Lung (tissue), 11 donors: ENCODE measurements at regions not wholly inside any gene's neighbourhood (a gene's known extent, or its start where the extent isn't known, plus 50 kb on each side); places are given as distances from the start of the nearest gene placed in this dataset.

Source experiments
- ATAC-seq: fragments of 200-7000 bp; cut with Tn5 transposase; one replicate; pipeline ENCODE4 v1.9.1; 2020; ENCODE audit warnings: moderate number of reproducible peaks; ENCODE audit not compliant: insufficient read depth, low FRiP score
- DNase-seq, 3 donors: peaks; one replicate each; pipeline ENCODE4 v3.0.0-alpha.2; 2013 to 2017
- H3K27ac ChIP-seq, 2 donors: one replicate each; pipeline ENCODE4 v1.5.1; 2013; ENCODE audit warnings: mild to moderate bottlenecking in 2 of 2, moderate library complexity in 2 of 2, control low read depth in 1 of 2, inconsistent platforms in 1 of 2, low read depth in 1 of 2, low read length in 1 of 2
- H3K27me3 ChIP-seq, 3 donors: one replicate each; pipeline ENCODE4 v1.5.1; 2013; ENCODE audit warnings: low read length in 2 of 3; ENCODE audit not compliant: control insufficient read depth in 3 of 3, insufficient read depth in 3 of 3
- H3K36me3 ChIP-seq, 4 donors: one replicate each; pipeline ENCODE4 v1.5.1; 2013; ENCODE audit warnings: low read length in 4 of 4, mild to moderate bottlenecking in 1 of 4, moderate library complexity in 1 of 4; ENCODE audit not compliant: control insufficient read depth in 4 of 4, insufficient read depth in 4 of 4
- H3K4me1 ChIP-seq, 5 donors: one replicate each; pipeline ENCODE4 v1.5.1; 2013; ENCODE audit warnings: low read length in 5 of 5, mild to moderate bottlenecking in 2 of 5, moderate library complexity in 1 of 5; ENCODE audit not compliant: control insufficient read depth in 5 of 5, insufficient read depth in 5 of 5
- H3K4me3 ChIP-seq: one replicate; pipeline ENCODE4 v1.5.1; 2013; ENCODE audit warnings: mild to moderate bottlenecking, control low read depth, moderate library complexity
- H3K9ac ChIP-seq, 2 donors: one replicate each; pipeline ENCODE4 v1.5.1; 2013; ENCODE audit warnings: low read length in 2 of 2, control low read depth in 1 of 2; ENCODE audit not compliant: insufficient read depth in 1 of 2
- H3K9me3 ChIP-seq, 4 donors: one replicate each; pipeline ENCODE4 v1.5.1; 2013; ENCODE audit warnings: low read length in 3 of 4, mild to moderate bottlenecking in 1 of 4, moderate library complexity in 1 of 4; ENCODE audit not compliant: control insufficient read depth in 4 of 4, insufficient read depth in 3 of 4
- WGBS, 2 donors: extraction: QIAGEN DNeasy Blood & Tissue Kit; methylation state at CpG; one replicate each; pipeline ENCODE4 v1.1.7; 2013; 5-methylcytosine and 5-hydroxymethylcytosine counted together
- TF ChIP-seq, protein P1 (sequence below): IDR thresholded peaks from 2 replicates; pipeline ENCODE4 v1.5.1; 2012; ENCODE audit warnings: mild to moderate bottlenecking; ENCODE audit errors: control extremely low read depth, extremely low read depth
- donor health status: control.
- donor health status: control.
- donor health status: Bipolar disorder and iron deficiency.
- donor health status: healthy.
- donor health status: DM: yes; HTN: yes; CAD: no.

DNA sequence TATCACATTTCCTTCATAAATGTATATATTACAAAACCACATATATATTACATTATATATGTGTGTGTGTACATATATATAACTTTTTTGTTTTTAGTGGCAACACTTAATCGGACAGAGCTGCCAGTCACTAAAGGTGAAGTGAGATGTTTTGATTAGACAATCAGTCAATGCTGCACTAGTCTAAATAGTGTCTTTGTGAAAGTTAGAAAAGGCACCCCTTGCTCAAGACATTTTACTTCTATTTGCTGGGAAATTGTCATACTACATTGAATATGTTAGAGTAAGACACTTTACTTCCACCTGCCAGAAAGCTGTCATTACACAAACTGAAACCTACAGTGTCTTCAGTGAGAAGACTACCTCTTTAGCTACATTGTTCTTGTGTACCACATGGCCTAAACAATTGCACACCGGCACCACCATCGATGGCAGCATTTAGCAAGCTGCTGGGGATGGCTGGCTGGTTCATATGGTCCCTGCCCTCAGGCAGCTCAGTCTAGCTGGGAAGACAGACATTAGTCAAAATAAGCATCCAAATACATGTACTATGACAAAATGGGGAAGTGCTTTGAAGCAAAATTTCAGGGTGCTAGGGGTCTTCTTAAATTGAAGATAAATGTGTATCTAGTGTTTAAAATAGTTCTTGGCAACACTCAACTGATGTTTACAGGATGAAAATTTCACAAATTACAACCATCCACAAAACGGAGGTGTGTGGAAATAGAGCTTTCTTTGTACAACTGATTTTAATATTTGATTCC, 148.1 kb upstream of the GATB start:
- Histone ChIP-seq H3K4me1 (no peaks in the 10 kb centered on the region), H3K9ac (no peak overlapping the region), H3K27me3 (no peaks in the 10 kb centered on the region), H3K9me3 (peaks cover 0 to 2% (median 0%) of the 10 kb centered on the region in 4 donors), H3K4me3 (no peak overlapping the region), H3K36me3 (no peaks in the 10 kb centered on the region), H3K27ac (no peak overlapping the region)
- TF ChIP-seq, protein P1, sequence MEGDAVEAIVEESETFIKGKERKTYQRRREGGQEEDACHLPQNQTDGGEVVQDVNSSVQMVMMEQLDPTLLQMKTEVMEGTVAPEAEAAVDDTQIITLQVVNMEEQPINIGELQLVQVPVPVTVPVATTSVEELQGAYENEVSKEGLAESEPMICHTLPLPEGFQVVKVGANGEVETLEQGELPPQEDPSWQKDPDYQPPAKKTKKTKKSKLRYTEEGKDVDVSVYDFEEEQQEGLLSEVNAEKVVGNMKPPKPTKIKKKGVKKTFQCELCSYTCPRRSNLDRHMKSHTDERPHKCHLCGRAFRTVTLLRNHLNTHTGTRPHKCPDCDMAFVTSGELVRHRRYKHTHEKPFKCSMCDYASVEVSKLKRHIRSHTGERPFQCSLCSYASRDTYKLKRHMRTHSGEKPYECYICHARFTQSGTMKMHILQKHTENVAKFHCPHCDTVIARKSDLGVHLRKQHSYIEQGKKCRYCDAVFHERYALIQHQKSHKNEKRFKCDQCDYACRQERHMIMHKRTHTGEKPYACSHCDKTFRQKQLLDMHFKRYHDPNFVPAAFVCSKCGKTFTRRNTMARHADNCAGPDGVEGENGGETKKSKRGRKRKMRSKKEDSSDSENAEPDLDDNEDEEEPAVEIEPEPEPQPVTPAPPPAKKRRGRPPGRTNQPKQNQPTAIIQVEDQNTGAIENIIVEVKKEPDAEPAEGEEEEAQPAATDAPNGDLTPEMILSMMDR = no peak
- ATAC-seq = no peak
- no peak for DNase-seq
- WGBS, 2 donors = 82 to 90% methylated on average over 4 of the region's 4 CpGs

DNA sequence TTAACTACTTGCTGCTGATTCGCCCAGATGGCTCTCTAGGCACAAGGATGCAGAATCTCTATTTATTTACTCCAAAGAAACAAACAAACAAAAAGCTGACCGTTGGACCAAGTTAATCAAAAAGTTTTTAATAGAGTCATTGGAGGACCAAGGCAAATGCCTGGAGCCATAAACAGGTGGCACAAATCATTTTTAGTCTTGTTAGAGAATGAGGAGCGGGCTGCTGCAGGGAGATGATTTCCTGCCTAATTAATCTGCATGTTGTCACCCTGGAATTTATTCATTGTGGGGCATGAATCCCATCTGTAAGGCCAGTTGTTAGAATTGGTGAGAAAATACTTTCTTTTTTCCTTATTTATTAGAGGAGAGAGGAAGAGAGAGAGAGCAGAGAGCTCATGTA, 147.4 kb upstream of the GATB start:
- H3K9me3 ChIP-seq = peaks cover 0 to 2% (median 0%) of the 10 kb centered on the region in 4 donors
- H3K27me3 ChIP-seq = no peaks in the 10 kb centered on the region
- H3K4me3 ChIP-seq = no peak overlapping the region
- ATAC-seq (no peak), DNase-seq (no peak)
- TF ChIP-seq, protein P1 = no peak
- 53 to 68% methylated on average over 3 of the region's 3 CpGs for WGBS, 2 donors
- H3K9ac ChIP-seq = no peak overlapping the region
- H3K36me3 ChIP-seq = no peaks in the 10 kb centered on the region
- H3K4me1 ChIP-seq = no peaks in the 10 kb centered on the region
- no peak overlapping the region for H3K27ac ChIP-seq

DNA sequence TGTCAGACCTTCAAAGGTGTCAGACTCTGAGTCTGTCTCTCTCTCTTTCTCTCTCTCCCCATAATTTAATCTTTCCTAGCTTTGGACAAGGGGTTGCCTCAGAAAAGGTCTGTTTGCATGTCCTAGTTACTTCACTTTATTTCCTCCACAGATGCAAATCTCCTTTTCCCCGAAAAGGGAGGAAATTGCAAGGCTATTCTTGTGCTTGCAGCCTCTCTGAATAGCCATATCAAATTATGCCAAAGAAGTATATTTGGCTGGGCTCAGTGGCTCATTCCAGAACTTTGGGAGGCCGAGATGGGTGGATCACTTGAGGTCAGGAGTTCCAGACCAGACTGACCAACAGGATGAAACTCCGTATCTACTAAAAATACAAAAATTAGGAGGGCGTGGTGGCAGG, 145.6 kb upstream of the GATB start:
- DNase-seq (no peak), ATAC-seq (no peak)
- Histone ChIP-seq H3K9ac (no peak overlapping the region), H3K27ac (no peak overlapping the region), H3K4me3 (no peak overlapping the region), H3K4me1 (no peaks in the 10 kb centered on the region), H3K9me3 (peaks cover 0 to 2% (median under 1%) of the 10 kb centered on the region in 4 donors), H3K36me3 (no peaks in the 10 kb centered on the region), H3K27me3 (no peaks in the 10 kb centered on the region)
- TF ChIP-seq, protein P1 = no peak
- WGBS, 2 donors = 70 to 85% methylated on average over 4 of the region's 4 CpGs
